GM21381 (cell line): ENCODE measurements at regions not wholly inside any gene's neighbourhood (a gene's known extent, or its start where the extent isn't known, plus 50 kb on each side); places are given as distances from the start of the nearest gene placed in this dataset.
A peak's percentile ranks its signal among the peaks of the same experiment; 100 is the strongest.
"Not testable (repeated sequence)": the region's sequence is repeated elsewhere in the genome, so short reads cannot be mapped to it uniquely, and the experiment has no call there.

Source experiments
- ATAC-seq: cut with Tn5 transposase; IDR thresholded peaks from one replicate; pipeline ENCODE4 v1.9.1; 2021; ENCODE audit warnings: mild to moderate bottlenecking, moderate library complexity; ENCODE audit not compliant: unreplicated experiment

GRCh38 chr6:97669191-97670031, 386.4 kb upstream of the MMS22L start:
- peak; percentile 100 for ATAC-seq

GRCh38 chr6:97674802-97675201, 391.8 kb upstream of the MMS22L start:
- no peak for ATAC-seq

DNA sequence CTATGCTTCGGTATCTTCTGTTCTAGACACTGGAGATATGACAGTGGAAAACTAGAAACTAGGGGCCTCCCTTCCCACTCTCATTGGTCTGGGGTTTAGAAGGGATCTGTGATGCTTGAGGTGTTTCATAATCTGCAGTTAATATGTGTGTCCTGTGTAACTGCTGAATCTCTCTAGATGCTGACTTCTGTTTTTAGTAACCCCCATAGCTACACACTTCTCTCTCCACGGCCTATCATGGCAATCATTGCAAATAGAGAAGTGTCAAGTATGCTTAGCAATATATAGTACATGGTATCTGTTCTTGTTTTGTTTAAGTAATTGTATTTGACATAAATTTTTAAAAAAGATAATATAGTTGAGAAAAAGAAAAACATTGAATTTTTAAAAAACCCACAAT, 394.6 kb upstream of the MMS22L start:
- no peak for ATAC-seq

GRCh38 chr6:97687916-97688315, 404.9 kb upstream of the MMS22L start:
- ATAC-seq = no peak

DNA sequence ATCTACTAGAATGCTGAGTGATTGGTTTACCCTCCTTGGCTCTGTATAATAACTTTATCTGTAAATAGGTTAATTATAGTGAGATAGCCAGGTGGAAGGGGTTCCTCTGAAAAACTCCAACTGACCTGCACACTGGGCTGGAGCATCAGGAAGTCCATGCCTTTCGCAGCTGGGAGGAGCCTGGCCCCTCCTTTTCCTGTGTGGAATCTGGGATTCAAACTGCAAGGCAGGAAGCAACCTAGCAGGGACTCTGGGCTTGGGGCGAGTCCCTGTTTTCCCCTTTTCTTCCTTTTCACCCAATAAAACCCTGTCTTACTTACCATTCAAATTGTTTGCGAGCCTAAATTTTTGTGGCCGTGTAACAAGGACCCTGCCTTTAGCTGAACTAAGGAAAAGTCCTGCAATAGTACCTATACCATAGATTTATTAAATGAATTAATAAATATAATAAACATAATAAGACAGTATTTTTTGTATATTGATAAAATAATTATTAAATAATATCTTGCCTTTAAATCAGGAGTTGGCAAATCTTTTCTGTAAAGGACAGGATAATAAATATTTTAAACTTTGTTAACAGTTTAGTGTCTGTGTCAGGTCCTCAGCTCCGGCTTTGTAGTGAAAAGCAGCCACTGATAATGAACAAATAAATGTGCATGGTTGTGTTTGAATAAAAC, 406.2 kb upstream of the MMS22L start:
- no peak for ATAC-seq

GRCh38 chr6:97697456-97697855, 414.4 kb upstream of the MMS22L start:
- ATAC-seq = no peak

- ATAC-seq = no peak
Measured at GRCh38 chr6:97701801-97702200, 418.8 kb upstream of the MMS22L start.

GRCh38 chr6:97702248-97702647, 419.2 kb upstream of the MMS22L start:
- no peak for ATAC-seq

GRCh38 chr6:97703661-97704060, 420.6 kb upstream of the MMS22L start:
- ATAC-seq = no peak

DNA sequence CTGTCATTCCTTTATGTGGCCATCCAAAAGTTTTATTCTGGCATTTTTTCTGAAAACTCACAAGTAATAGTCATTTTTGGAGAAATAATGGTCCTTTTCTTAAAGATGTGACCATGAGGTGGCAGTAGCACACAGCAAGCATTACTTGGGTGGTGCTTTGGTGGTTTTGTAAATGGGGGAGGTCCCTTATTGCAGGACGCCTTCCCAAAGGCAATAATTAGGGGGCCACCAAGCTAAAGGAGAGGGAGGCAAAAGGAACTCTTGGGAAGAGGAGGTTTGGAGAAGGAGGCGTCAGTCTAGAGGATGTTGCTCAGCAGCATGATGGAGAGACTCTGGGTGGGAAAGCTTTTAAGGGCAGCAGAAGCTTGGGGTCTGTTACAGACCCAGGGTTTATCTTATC, 422.6 kb upstream of the MMS22L start:
- no peak for ATAC-seq

- ATAC-seq = no peak
Measured at GRCh38 chr6:97712751-97713150, 429.7 kb upstream of the MMS22L start.

DNA sequence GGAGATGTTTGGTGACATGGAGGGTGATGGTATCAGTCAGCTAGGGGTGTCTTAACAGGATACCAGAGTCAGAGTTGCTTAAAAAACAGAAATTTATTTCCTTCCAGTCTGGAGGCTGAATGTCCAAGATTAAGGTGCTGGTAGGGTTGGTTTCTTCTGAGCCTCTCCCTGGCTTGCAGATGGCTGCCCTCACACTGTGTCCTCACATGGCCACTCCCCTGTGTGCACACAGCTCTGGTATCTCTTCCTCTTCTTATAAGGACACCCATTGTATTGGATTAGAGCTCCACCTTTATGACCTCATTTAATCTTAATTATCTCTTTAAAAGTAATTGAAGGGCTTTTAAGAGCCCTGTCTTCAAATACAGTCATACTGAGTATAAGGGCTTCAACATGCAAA, 431.8 kb upstream of the MMS22L start:
- ATAC-seq = no peak

DNA sequence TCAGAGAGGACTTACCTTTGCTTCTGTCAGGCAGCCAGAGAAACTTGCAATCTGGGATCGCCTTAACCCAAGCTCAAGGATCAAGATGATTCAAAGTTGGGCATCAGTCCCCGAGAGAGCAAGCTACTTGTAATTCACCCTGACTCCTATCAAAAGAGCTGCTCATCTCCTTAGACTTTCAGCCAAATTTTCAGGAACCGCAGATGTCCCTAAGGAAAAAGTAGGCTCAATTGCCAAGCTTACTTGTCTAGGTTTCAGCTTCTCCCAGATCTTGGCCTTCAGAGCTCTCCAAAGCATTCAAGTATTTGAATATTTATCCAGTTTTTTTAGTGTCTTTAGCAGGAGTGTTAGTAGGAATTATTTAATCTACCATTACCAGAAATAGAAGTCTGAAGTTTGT, 434.1 kb upstream of the MMS22L start:
- no peak for ATAC-seq

- no peak for ATAC-seq
Measured at GRCh38 chr6:97726378-97726777, 443.4 kb upstream of the MMS22L start.

- ATAC-seq = no peak
Measured at GRCh38 chr6:97732045-97732444, 449.0 kb upstream of the MMS22L start.

DNA sequence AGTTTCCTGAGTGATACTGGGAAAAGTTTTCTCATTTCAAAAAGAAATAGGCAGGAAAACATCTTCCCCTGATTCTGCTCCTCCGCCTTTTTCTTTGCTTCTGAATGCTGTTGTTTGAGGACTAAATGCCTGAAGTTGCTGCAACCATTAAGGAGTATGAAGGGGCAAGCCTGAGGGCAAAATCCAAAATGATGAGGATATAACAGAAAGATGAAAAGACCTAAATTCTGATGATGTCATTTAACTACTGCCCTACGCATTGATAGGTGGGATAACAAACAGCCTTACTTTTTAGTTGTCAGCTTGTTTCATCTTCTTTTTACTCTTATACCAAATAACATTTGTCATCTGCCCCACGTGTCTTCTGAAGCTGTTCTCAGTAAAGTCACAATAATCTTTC, 474.6 kb upstream of the MMS22L start:
- no peak for ATAC-seq

- no peak for ATAC-seq
Measured at GRCh38 chr6:97765461-97765860, 482.4 kb upstream of the MMS22L start.

DNA sequence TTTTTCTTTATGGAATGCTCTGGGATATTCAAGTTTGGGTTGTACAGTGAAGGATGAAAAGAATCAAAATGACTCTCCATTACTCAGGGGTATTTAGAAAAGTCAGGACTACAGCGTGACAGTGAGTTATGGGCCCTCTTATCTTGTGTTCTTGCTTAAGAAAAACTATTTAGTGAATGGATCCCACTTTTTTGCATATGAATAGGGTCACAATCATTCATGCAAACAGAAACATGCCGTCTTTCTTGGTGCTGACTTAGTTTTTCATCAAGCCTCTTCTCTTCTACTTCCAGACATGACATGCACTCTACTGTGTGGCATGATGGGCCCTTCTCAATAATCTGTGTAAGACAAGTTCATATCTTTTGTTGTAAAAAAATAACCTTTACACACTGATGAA, 488.4 kb upstream of the MMS22L start:
- no peak for ATAC-seq

GRCh38 chr6:97775012-97775411, 492.0 kb upstream of the MMS22L start:
- ATAC-seq = no peak

DNA sequence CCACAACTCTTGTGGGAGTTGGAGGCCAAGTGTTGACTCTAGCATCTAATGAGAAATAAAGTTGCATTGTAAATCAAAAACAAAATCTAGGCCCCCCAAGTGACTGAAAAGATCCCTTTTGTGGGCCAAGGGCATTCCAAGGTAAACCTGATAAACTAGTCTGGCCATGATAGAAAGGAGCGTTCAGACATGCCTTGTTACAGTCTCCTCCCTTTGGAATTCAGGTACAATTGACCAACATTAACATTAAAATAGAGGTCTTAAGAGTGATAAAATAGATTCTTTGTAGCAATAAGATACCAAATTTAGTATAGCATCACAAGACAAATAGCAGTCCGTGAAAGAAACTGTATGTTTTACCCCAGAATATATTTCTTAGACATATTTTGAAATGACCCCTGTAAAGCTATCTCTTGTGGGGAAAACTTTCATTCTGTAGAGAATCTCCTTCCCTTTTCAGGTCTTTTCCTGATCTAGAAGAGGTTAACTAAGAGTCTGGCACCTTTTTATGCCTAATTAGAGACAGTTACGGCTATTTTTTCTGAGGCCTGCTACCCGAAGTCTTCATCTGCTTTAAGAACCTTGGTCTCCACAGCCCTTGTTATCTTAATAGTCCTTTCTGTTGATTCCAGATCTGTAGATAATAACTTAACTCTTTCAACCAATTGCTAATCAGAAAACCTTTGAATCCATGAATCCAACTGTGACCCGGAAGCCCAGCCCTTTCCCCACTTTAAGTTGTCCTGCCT, 495.4 kb upstream of the MMS22L start:
- no peak for ATAC-seq

- not testable (repeated sequence) for ATAC-seq
Measured at GRCh38 chr6:97779039-97779766, 496.2 kb upstream of the MMS22L start.
